ENCODE measurements at regions not wholly inside any gene's neighbourhood (a gene's known extent, or its start where the extent isn't known, plus 50 kb on each side); places are given as distances from the start of the nearest gene placed in this dataset.

DNA sequence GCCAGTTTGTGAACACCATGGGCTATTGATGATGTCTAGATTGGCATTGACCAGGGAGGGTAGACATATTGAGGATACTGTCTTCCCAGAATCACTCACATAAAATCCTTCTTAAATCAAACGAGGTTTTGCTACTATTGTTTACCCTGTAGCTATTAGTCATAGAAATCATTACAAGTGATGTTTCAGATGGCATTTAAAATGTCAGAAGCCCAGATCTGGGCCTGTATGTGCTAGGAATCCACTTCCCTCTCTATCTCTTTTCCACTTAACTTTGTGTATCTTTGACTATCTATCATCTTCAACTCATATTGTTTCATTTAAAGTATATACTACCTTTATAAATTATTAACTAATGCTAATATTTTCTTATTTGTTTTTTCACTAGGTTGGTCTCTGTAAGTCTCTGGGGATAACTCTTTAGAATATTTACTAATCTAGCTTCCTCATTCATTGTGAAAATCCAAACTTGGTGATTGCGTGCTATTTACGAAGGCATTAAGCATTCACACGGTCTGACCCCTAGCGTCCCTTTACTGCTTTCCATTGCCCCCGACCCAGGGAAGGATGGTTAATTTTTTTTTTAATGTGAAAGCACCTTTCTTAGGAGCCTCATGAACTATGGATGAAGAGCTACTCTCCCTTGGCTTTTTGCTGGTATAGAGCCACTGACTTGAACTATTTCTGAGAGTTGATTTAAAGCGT lies 281.8 kb downstream of the GPATCH2 start:
- Histone ChIP-seq H3K27ac (ENCODE audit: extremely low read depth, low read depth, low read length) (no peak overlapping the region), H3K79me2 (ENCODE audit: control insufficient read depth, insufficient read depth, low read length) (no peaks in the 10 kb centered on the region), H3K9ac (ENCODE audit: insufficient read depth in 1 of 2, low read depth in 2 of 2, low read length in 2 of 2) (no peak overlapping the region), H3K36me3 (ENCODE audit: control insufficient read depth, insufficient read depth, low read length) (no peaks in the 10 kb centered on the region), H3K4me3 (no peak overlapping the region), H3K9me3 (replicated peaks; ENCODE audit: control insufficient read depth, insufficient read depth, low read depth, low read length) (no peaks in the 10 kb centered on the region; the same call in 1 of the 2 replicates), H2AFZ (ENCODE audit: low read depth, low read length) (no peak overlapping the region), H3K9me1 (ENCODE audit: control insufficient read depth, insufficient read depth, low read length) (no peaks in the 10 kb centered on the region), H4K20me1 (replicated peaks; ENCODE audit: control insufficient read depth, insufficient read depth, low read length) (no peaks in the 10 kb centered on the region), H3K4me1 (replicated peaks in 1 of 2; ENCODE audit: control insufficient read depth in 2 of 2, insufficient read depth in 2 of 2, low read length in 2 of 2) (no peaks in the 10 kb centered on the region), H3K4me2 (ENCODE audit: insufficient read depth, low read length) (no peak overlapping the region), H3K27me3 (ENCODE audit: control insufficient read depth in 2 of 2, insufficient read depth in 2 of 2, low read length in 2 of 2) (no peaks in the 10 kb centered on the region)
- no peak for DNase-seq (ENCODE audit: extremely low read depth in 1 of 4, low spot score in 3 of 4)
- POLR2A ChIA-PET = no interaction called here
- in situ Hi-C loops (cut with MboI) (no loop called here), intact Hi-C loops (cut with micrococcal nuclease) (no loop called here)
- WGBS (ENCODE audit: insufficient coverage, low coverage, missing lambda C conversion rate) = under 1% methylated on average over 7 of the region's 7 CpGs
- FAIRE-seq = no peak
- TF ChIP-seq, protein P1, sequence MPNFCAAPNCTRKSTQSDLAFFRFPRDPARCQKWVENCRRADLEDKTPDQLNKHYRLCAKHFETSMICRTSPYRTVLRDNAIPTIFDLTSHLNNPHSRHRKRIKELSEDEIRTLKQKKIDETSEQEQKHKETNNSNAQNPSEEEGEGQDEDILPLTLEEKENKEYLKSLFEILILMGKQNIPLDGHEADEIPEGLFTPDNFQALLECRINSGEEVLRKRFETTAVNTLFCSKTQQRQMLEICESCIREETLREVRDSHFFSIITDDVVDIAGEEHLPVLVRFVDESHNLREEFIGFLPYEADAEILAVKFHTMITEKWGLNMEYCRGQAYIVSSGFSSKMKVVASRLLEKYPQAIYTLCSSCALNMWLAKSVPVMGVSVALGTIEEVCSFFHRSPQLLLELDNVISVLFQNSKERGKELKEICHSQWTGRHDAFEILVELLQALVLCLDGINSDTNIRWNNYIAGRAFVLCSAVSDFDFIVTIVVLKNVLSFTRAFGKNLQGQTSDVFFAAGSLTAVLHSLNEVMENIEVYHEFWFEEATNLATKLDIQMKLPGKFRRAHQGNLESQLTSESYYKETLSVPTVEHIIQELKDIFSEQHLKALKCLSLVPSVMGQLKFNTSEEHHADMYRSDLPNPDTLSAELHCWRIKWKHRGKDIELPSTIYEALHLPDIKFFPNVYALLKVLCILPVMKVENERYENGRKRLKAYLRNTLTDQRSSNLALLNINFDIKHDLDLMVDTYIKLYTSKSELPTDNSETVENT (CRISPR knock-in tag; IDR thresholded peaks at IDR 0.05) = no peak
- TF ChIP-seq PHF8 (IDR thresholded peaks at IDR 0.05; ENCODE audit: borderline replicate concordance, low read length) (no peak), L3MBTL2 (IDR thresholded peaks at IDR 0.05) (no peak)
- ATAC-seq = no peak
- CTCF ChIA-PET (ENCODE audit: low intra/inter-chr PET ratio) = no interaction called here
- no TSS peak for BruUV-seq (replicated peaks)
